CD14-positive monocyte (primary cell): ENCODE measurements at regions not wholly inside any gene's neighbourhood (a gene's known extent, or its start where the extent isn't known, plus 50 kb on each side); places are given as distances from the start of the nearest gene placed in this dataset.

Experiments
- DNase-seq, 3 donors: peaks; one replicate each; pipeline ENCODE4 v3.0.0-alpha.2; 2011 to 2022
- H2AFZ ChIP-seq: 2 replicates; pipeline ENCODE4 v1.6.0; 2012; ENCODE audit warnings: mild to moderate bottlenecking, low read depth, low read length, inconsistent platforms; ENCODE audit not compliant: insufficient read depth, poor library complexity, severe bottlenecking
- H3K27ac ChIP-seq, 2 donors: 1 replicate in 1 of 2; 2 replicates in 1 of 2; pipeline ENCODE4 v1.5.1; 2012 to 2013; ENCODE audit warnings: low read length in 2 of 2, control low read depth in 1 of 2, inconsistent platforms in 1 of 2, low read depth in 1 of 2, mild to moderate bottlenecking in 1 of 2
- H3K27me3 ChIP-seq, 2 donors: one replicate each; pipeline versions ENCODE4 v1.6.0 to v1.6.1; 2011 to 2013; ENCODE audit warnings: low read length in 2 of 2; ENCODE audit not compliant: control insufficient read depth in 2 of 2, insufficient read depth in 2 of 2
- H3K36me3 ChIP-seq, 2 donors: replicated peaks in 1 of 2; 1 replicate in 1 of 2; 2 replicates in 1 of 2; pipeline versions ENCODE4 v1.5.1 to v1.6.1; 2012 to 2013; ENCODE audit warnings: low read length in 2 of 2, control low read depth in 1 of 2, inconsistent platforms in 1 of 2, mild to moderate bottlenecking in 1 of 2; ENCODE audit not compliant: insufficient read depth in 2 of 2, control insufficient read depth in 1 of 2
- H3K4me1 ChIP-seq, 2 donors: 1 replicate in 1 of 2; 2 replicates in 1 of 2; pipeline versions ENCODE4 v1.5.1 to v1.6.1; 2012 to 2013; ENCODE audit warnings: low read length in 2 of 2, control low read depth in 1 of 2, inconsistent platforms in 1 of 2, mild to moderate bottlenecking in 1 of 2, moderate library complexity in 1 of 2; ENCODE audit not compliant: insufficient read depth in 2 of 2, control insufficient read depth in 1 of 2
- H3K4me2 ChIP-seq: replicated peaks from 2 replicates; pipeline ENCODE3; 2012; ENCODE audit warnings: low read length, moderate library complexity, mild to moderate bottlenecking; ENCODE audit not compliant: poor library complexity, severe bottlenecking; ENCODE audit errors: extremely low read depth
- H3K4me3 ChIP-seq, 3 experiments: fragments of 200-600 bp in 1 of 3; sonication (generic) in 1 of 3; replicated peaks in 1 of 3; 1 replicate in 2 of 3; 2 replicates in 1 of 3; pipeline ENCODE4 v1.5.1; 2011 to 2013; ENCODE audit warnings: low read length in 3 of 3, mild to moderate bottlenecking in 3 of 3, control low read depth in 2 of 3, low read depth in 2 of 3, inconsistent platforms in 1 of 3, moderate library complexity in 1 of 3
- H3K79me2 ChIP-seq: 2 replicates; pipeline ENCODE4 v1.6.0; 2012; ENCODE audit warnings: mild to moderate bottlenecking, control low read depth, inconsistent platforms, low read length, moderate library complexity; ENCODE audit not compliant: insufficient read depth
- H3K9ac ChIP-seq: 2 replicates; pipeline ENCODE4 v1.6.0; 2017; ENCODE audit warnings: low read length, mild to moderate bottlenecking; ENCODE audit not compliant: insufficient read depth, poor library complexity, severe bottlenecking
- H3K9me3 ChIP-seq, 2 donors: replicated peaks in 1 of 2; 1 replicate in 1 of 2; 2 replicates in 1 of 2; pipeline versions ENCODE4 v1.5.1 to v1.6.1; 2012 to 2013; ENCODE audit warnings: low read length in 2 of 2, control low read depth in 1 of 2; ENCODE audit not compliant: control insufficient read depth in 1 of 2, insufficient read depth in 1 of 2
- H4K20me1 ChIP-seq: 2 replicates; pipeline ENCODE4 v1.6.0; 2012; ENCODE audit warnings: mild to moderate bottlenecking, low read length, control low read depth, moderate library complexity; ENCODE audit not compliant: insufficient read depth
- H3K27ac Mint-ChIP-seq, 7 donors: one replicate each; pipeline ENCODE4 v1.8.0; 2020; ENCODE audit warnings: mild to moderate bottlenecking in 7 of 7, mixed read lengths in 7 of 7, moderate library complexity in 6 of 7, inconsistent platforms in 2 of 7
- H3K27me3 Mint-ChIP-seq, 3 donors: one replicate each; pipeline ENCODE4 v1.8.0; 2021 to 2022; ENCODE audit warnings: low read depth in 3 of 3, mild to moderate bottlenecking in 3 of 3, mixed read lengths in 3 of 3, moderate library complexity in 3 of 3, inconsistent platforms in 1 of 3
- H3K36me3 Mint-ChIP-seq, 2 donors: one replicate each; pipeline ENCODE4 v1.8.0; 2020; ENCODE audit warnings: mixed read lengths in 2 of 2, inconsistent platforms in 1 of 2, mild to moderate bottlenecking in 1 of 2
- H3K4me1 Mint-ChIP-seq: one replicate; pipeline ENCODE4 v1.8.0; 2020; ENCODE audit warnings: mild to moderate bottlenecking, mixed read lengths
- H3K4me3 Mint-ChIP-seq, 2 donors: one replicate each; pipeline ENCODE4 v1.8.0; 2020; ENCODE audit warnings: mild to moderate bottlenecking in 2 of 2, mixed read lengths in 2 of 2, moderate library complexity in 1 of 2
- H3K9me3 Mint-ChIP-seq, 7 donors: one replicate each; pipeline ENCODE4 v1.8.0; 2020 to 2022; ENCODE audit warnings: mixed read lengths in 7 of 7, mild to moderate bottlenecking in 6 of 7, moderate library complexity in 6 of 7, inconsistent platforms in 2 of 7
- CTCF ChIP-seq: fragments of 200-600 bp; IDR thresholded peaks from one replicate; pipeline ENCODE4 v1.8.0; 2022; ENCODE audit warnings: antibody characterized with exemption, mild to moderate bottlenecking
- WGBS: methylation state at CpG from one replicate; pipeline ENCODE4 v1.1.5; 2013; ENCODE audit warnings: missing lambda C conversion rate; ENCODE audit not compliant: insufficient coverage; 5-methylcytosine and 5-hydroxymethylcytosine counted together
- intact Hi-C, 2 donors: fragments of 100-400 bp; cut with micrococcal nuclease; formaldehyde crosslinking; loops; one replicate each; pipeline versions ENCODE4 v1.15.0 to v1.15.1; 2023

- WGBS: 88% methylated on average over 1 of the region's 8 CpGs
- H2AFZ ChIP-seq: no peak overlapping the region
- TF ChIP-seq CTCF: no peak
- Mint-ChIP-seq H3K36me3 (no peaks in the 10 kb centered on the region), H3K27ac (no peak overlapping the region), H3K4me3 (no peak overlapping the region), H3K4me1 (no peaks in the 10 kb centered on the region), H3K27me3 (no peaks in the 10 kb centered on the region), H3K9me3 (peaks cover 0 to 3% (median 0%) of the 10 kb centered on the region in 7 donors)
- H4K20me1 ChIP-seq: no peaks in the 10 kb centered on the region
- no peaks in the 10 kb centered on the region for H3K9me3 ChIP-seq
- H3K27me3 ChIP-seq: no peaks in the 10 kb centered on the region
- no peak for DNase-seq
- no peaks in the 10 kb centered on the region for H3K4me1 ChIP-seq
- H3K4me2 ChIP-seq: no peak overlapping the region
- H3K79me2 ChIP-seq: no peaks in the 10 kb centered on the region
- intact Hi-C loops: no loop called here
- no peak overlapping the region for H3K4me3 ChIP-seq
- no peaks in the 10 kb centered on the region for H3K36me3 ChIP-seq
- H3K27ac ChIP-seq: no peak overlapping the region
- H3K9ac ChIP-seq: no peak overlapping the region
Observed at GRCh38 chr16:7137560-7138330, 194.9 kb upstream of the RBFOX1 start.

- H3K36me3 ChIP-seq: no peaks in the 10 kb centered on the region
- Mint-ChIP-seq H3K36me3 (no peaks in the 10 kb centered on the region), H3K27me3 (no peaks in the 10 kb centered on the region), H3K4me3 (no peak overlapping the region), H3K4me1 (no peaks in the 10 kb centered on the region), H3K27ac (no peak overlapping the region), H3K9me3 (peaks cover 0 to 6% (median 0%) of the 10 kb centered on the region in 7 donors)
- no peak overlapping the region for H3K9ac ChIP-seq
- H3K27ac ChIP-seq: no peak overlapping the region
- TF ChIP-seq CTCF: no peak
- H3K4me2 ChIP-seq: no peak overlapping the region
- H3K79me2 ChIP-seq: no peaks in the 10 kb centered on the region
- H3K4me1 ChIP-seq: no peaks in the 10 kb centered on the region
- H3K4me3 ChIP-seq: no peak overlapping the region
- DNase-seq: no peak
- no peak overlapping the region for H2AFZ ChIP-seq
- WGBS: no CpG with 5 or more reads among the region's 2 CpGs
- intact Hi-C loops: no loop called here
- H3K27me3 ChIP-seq: no peaks in the 10 kb centered on the region
- H4K20me1 ChIP-seq: no peaks in the 10 kb centered on the region
- no peaks in the 10 kb centered on the region for H3K9me3 ChIP-seq
Observed at GRCh38 chr16:7132465-7132864, 200.2 kb upstream of the RBFOX1 start.
